ENCODE measurements at regions not wholly inside any gene's neighbourhood (a gene's known extent, or its start where the extent isn't known, plus 50 kb on each side); places are given as distances from the start of the nearest gene placed in this dataset.

DNA sequence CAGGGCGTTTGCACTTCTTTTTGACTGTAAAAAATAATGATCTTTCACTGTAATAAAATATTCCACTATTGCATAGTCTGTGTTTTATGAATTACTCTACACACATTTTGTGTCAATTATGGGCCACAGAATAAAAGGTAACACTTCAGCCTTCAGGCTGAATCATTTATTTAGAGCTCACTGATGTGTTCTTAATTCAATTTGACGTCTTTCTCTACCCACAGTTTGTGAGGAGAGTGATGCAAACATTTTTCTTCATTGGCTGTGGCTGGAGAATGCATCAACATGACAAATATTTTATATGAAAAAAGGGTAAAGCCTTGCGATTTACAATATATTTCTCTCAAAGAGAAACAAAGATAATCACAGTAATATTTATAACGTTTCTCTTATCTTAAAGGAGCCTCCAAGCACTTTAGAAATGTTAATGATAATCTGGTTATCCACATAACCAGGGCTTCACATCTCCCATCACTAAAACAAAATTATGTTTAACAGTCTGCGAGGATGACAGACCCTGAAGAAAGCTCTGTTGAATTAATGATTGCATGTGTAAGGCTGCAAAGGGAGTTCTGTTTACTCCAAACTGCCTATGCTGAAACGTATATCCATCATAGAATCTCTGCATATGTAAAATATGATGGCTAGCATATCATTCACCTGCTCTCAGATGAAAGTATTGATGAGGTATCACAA is 951.3 kb downstream of the ZPLD1 start:
- no peaks in the 10 kb centered on the region for H3K36me3 Mint-ChIP-seq (ENCODE audit: low read depth)
- H3K4me3 Mint-ChIP-seq = no peak overlapping the region
- no peak overlapping the region for H3K27ac Mint-ChIP-seq
- no peaks in the 10 kb centered on the region for H3K9me3 Mint-ChIP-seq
- H3K27me3 Mint-ChIP-seq = no peaks in the 10 kb centered on the region
- DNase-seq = no peak
- CTCF ChIA-PET = no interaction called here
- POLR2A ChIA-PET = no interaction called here
- H3K4me1 Mint-ChIP-seq = no peaks in the 10 kb centered on the region

DNA sequence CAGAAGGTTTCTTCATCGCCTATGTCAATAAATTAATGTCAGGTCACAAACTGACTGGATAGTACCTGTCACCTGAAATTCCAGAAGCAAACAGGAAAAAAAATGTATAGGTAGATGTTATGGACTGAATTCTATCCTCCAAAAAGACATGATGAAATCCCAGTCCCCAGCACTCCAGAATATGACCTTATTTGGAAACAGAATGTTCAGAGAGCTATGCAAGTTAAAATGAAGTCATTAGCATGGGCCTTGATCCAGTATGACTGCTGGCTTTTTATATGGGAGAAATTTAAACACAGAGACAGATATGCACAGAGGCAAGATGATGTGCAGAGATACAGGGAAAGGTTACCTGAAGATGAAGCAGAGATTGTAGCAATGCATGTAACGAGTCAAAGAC is 953.4 kb downstream of the ZPLD1 start:
- H3K4me3 Mint-ChIP-seq = no peak overlapping the region

DNA sequence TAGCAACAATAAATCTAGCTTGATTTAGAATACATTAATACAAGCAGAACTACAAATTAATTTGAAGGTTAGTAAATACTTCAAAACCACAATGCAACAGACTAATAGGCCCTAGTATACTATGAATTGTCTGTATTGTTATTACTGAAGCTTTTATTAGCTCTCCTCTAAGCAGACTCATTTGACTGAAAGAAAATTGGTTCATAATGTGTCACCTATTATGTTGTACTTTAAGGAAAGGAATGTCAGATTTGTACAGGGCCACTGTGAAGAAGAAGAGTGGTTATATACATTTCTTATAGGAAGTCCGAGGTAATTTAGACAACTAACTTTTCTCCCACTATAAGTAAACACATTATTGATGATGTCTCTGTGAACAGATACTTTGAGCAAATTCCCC is 954.5 kb downstream of the ZPLD1 start:
- Mint-ChIP-seq H3K36me3 (ENCODE audit: low read depth) (no peaks in the 10 kb centered on the region), H3K27me3 (no peaks in the 10 kb centered on the region), H3K4me1 (no peaks in the 10 kb centered on the region), H3K27ac (no peak overlapping the region), H3K4me3 (no peak overlapping the region), H3K9me3 (no peaks in the 10 kb centered on the region)
- POLR2A ChIA-PET = no interaction called here
- CTCF ChIA-PET = no interaction called here
- no peak for DNase-seq

More for the DNA sequence above, 953.4 kb downstream of the ZPLD1 start:
- CTCF ChIA-PET = no interaction called here
- Mint-ChIP-seq H3K9me3 (no peaks in the 10 kb centered on the region), H3K27ac (no peak overlapping the region), H3K36me3 (ENCODE audit: low read depth) (no peaks in the 10 kb centered on the region), H3K4me1 (no peaks in the 10 kb centered on the region), H3K27me3 (no peaks in the 10 kb centered on the region)
- POLR2A ChIA-PET = no interaction called here
- DNase-seq = no peak

DNA sequence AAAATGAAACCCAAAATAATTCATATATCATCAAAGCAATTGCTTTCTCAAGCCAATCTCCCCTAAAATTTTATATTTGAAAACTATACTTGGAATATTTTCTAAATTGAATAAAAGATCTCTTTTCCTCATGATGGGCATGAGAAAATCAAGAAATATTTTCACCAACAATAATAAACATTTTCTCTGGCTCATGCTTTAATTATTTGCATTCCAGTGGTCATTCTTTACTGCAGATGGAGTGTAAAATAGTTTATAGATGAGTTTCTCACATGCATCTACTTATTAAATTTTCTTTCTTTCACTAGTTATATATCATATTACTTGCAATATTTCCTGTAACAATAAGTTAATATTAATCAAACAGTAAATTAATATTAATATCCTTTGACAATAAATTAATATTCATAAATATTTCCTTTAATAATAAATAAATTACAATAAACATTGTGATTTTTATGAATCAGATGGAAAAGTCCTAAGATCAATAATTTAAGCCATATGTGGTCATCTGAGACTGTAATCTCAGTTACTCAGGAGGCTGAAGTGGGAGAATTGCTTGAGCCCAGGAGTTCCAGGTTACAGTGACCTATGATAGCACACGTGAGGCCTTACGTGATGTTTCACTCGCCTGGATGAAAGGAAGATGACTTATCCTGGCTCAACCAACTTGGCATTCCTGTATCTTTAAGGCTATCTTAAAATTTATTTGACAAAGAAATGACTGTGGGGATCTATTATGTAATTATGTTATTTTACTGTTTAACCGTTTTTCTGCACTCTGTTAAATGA is 958.8 kb downstream of the ZPLD1 start:
- CTCF ChIA-PET = no interaction called here
- Mint-ChIP-seq H3K36me3 (ENCODE audit: low read depth) (no peaks in the 10 kb centered on the region), H3K4me3 (no peak overlapping the region), H3K27me3 (no peaks in the 10 kb centered on the region), H3K27ac (no peak overlapping the region), H3K9me3 (no peaks in the 10 kb centered on the region), H3K4me1 (no peaks in the 10 kb centered on the region)
- no peak for DNase-seq
- POLR2A ChIA-PET = no interaction called here

DNA sequence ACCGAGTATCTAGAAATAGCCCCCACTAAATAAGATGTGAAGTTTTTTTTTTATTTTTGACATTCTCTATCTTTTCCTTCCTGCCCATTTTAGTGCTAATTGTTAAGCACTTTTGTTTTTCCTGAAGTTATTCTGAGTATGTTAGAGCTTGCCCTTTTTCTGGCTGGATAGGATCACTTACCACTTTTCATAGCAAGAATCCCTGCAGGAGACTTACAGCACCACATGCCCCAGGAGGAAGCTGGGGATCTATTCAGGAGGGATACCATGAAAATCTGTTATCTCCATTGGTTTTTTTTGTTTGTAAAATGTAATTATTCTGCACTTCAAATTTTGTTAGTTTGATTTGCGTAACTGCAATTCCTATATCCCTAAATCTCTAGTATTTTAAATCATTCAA is 968.4 kb downstream of the ZPLD1 start:
- CTCF ChIA-PET = no interaction called here
- no peak overlapping the region for H3K4me3 Mint-ChIP-seq

DNA sequence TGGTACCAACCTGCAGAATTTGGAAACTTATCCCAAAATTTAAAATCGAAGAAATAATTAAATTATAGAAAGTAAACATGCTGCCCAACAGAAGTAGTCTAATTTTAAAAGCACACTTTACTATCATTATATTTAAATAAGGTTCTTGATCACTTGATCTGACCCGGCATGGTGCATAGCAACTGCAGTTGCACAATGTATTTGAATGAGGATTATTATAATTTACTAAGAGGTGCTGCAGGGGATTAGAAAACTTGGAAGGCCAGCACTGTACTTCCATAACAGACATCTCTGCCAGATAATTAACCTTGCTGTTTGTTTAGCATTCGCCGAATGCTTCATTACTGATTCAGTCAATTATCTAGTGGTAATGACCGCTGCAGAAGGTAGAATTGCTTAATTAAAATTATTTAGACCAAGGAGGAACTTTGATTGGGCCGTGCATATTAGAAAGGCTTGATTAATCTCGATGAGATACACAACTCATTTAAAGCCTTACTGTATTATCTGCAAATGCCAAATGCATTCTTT is 971.6 kb downstream of the ZPLD1 start:
- Mint-ChIP-seq H3K4me1 (no peaks in the 10 kb centered on the region), H3K9me3 (no peaks in the 10 kb centered on the region), H3K4me3 (no peak overlapping the region), H3K27ac (no peak overlapping the region), H3K27me3 (no peaks in the 10 kb centered on the region), H3K36me3 (ENCODE audit: low read depth) (no peaks in the 10 kb centered on the region)
- CTCF ChIA-PET = no interaction called here
- DNase-seq = no peak
- POLR2A ChIA-PET = no interaction called here

More for the DNA sequence above, 968.4 kb downstream of the ZPLD1 start:
- POLR2A ChIA-PET = no interaction called here
- no peak for DNase-seq
- no peaks in the 10 kb centered on the region for H3K36me3 Mint-ChIP-seq (ENCODE audit: low read depth)
- H3K27ac Mint-ChIP-seq = no peak overlapping the region
- H3K4me1 Mint-ChIP-seq = no peaks in the 10 kb centered on the region
- H3K9me3 Mint-ChIP-seq = no peaks in the 10 kb centered on the region
- H3K27me3 Mint-ChIP-seq = no peaks in the 10 kb centered on the region

DNA sequence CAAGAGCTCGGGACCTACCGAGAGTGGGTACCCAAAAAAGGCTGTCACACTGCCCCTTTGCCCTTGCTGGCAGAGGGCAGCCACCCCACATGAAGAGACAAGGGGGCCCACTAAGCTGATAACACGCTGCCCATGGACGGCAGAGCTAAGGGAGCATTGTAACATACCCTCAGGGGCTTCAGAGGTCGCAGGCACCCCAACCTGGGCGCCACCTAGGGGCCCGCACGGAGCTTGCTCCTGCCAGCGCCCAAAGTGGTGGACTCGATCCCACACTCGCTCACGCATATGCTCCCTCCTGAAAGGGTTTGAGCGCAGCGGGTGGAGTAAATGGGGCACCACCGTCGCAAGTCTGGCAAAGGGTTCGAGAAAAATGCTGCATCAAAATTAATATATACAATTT is 975.4 kb downstream of the ZPLD1 start:
- no peaks in the 10 kb centered on the region for H3K36me3 Mint-ChIP-seq (ENCODE audit: low read depth)
- H3K4me3 Mint-ChIP-seq = no peak overlapping the region
- no peaks in the 10 kb centered on the region for H3K27me3 Mint-ChIP-seq
- ChIA-PET CTCF (no interaction called here), POLR2A (no interaction called here)
- no peaks in the 10 kb centered on the region for H3K4me1 Mint-ChIP-seq
- no peak for DNase-seq
- no peaks in the 10 kb centered on the region for H3K9me3 Mint-ChIP-seq
- H3K27ac Mint-ChIP-seq = no peak overlapping the region

DNA sequence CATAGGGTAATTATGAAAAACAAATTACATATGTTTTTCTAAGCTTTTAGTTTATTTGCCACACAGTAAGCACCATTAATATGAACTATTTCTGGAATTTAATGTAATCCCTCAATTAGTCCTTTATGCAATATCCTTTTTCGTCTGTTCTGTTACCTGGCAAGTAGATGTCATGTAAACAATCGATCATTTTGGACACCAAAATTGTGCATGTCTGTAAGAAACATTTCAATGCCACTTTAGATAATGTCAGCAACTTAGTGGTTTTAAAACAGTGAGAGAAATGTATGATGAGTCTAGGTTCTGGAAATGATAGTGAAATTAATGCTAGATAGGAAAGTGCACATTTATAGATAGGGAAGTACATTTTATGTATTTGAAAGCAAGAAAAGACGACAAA is 986.6 kb downstream of the ZPLD1 start:
- H3K27ac Mint-ChIP-seq = no peak overlapping the region
- ChIA-PET POLR2A (no interaction called here), CTCF (no interaction called here)
- H3K4me1 Mint-ChIP-seq = no peaks in the 10 kb centered on the region
- no peaks in the 10 kb centered on the region for H3K36me3 Mint-ChIP-seq (ENCODE audit: low read depth)
- no peaks in the 10 kb centered on the region for H3K9me3 Mint-ChIP-seq
- no peak overlapping the region for H3K4me3 Mint-ChIP-seq
- no peaks in the 10 kb centered on the region for H3K27me3 Mint-ChIP-seq
- DNase-seq = no peak

DNA sequence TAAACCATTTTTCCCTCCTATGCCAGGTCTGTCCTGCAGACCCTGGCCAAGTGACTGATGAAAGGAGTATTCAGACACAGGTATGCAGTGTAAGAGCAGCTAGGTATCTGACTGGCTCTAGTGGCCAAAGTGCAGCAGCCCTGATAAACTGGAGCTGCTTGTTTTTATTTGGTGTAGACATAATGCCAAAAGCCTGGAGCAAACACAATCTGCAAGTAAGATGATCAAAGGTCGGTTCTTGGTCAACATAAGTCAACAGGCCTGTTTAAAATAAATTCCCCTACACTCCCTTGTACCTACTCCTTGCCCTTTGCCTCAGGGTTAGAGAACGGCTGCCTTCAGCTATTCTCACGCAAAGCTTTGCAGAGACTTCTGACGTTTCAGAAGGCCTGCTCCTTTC is 1003.1 kb downstream of the ZPLD1 start:
- no peak overlapping the region for H3K4me3 Mint-ChIP-seq
- H3K36me3 Mint-ChIP-seq (ENCODE audit: low read depth) = no peaks in the 10 kb centered on the region
- no peaks in the 10 kb centered on the region for H3K27me3 Mint-ChIP-seq
- H3K9me3 Mint-ChIP-seq = peaks cover 10% of the 10 kb centered on the region
- no peak for DNase-seq
- H3K4me1 Mint-ChIP-seq = no peaks in the 10 kb centered on the region
- CTCF ChIA-PET = no interaction called here
- H3K27ac Mint-ChIP-seq = no peak overlapping the region
- POLR2A ChIA-PET = no interaction called here

DNA sequence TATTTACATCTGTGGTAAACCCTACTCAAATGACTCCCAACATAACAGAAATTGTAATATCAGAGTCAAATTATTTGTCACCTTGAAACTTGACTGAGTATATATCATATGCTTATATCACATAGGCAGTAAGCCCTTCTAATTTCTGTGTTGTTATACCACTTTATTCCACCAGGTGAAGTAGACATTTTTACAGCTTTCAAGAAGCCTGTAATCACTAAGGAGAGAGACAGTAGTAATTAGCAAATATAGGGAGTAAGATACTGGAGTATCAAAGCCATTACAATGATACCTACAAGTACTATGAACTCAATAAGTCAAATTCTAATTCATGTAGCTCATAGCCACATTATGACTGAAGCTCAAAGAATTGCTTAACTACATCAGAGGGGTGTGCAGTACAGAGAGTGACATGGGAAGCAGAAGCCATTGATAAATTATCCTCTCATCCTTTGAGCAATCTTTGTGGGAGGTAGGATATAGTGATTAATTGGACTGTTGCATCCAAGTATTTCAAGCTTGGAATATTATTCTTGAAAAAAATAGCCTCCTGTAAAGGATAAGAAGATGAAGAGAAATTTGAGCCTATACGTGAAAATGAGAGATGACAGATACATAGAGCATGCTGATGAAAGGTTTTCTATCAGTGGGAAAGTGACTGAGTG is 1005.9 kb downstream of the ZPLD1 start:
- ChIA-PET POLR2A (no interaction called here), CTCF (no interaction called here)
- Mint-ChIP-seq H3K27me3 (no peaks in the 10 kb centered on the region), H3K4me3 (no peak overlapping the region), H3K36me3 (ENCODE audit: low read depth) (no peaks in the 10 kb centered on the region), H3K9me3 (peaks cover 8% of the 10 kb centered on the region), H3K27ac (no peak overlapping the region), H3K4me1 (no peaks in the 10 kb centered on the region)
- no peak for DNase-seq

DNA sequence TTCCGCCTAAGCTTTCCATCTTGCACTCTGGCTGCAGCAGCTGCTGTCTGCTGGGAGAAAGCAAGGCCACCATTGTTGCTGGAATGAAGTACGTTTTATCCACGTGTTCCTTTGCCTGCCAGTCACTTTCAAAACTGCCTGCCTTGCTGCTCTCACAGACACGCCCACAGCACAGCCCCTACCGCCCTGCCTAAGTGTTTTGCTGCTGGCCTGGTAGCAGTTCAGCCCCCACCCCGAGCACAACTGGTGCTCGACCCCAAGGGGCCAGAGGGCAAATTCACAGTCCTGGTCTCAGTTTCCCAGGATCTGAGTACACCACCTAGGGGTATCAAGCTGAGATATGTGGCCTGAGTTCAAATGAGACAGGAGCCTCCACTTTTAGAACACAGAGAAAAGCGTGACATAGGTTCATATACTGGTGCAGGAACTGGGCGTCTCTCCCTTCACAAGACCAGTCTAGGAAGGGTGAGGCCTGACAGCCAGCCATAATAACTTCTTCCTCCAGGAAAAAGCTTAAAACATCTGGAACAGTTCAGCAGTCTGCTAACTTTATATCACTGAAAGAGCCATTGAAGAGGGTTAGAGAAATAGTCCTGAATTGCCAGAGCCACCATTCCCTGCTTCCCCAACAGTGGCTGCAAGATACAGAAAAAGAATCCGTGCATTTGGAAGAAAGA is 1012.3 kb downstream of the ZPLD1 start:
- CTCF ChIA-PET = no interaction called here
- no peak overlapping the region for H3K27ac Mint-ChIP-seq

DNA sequence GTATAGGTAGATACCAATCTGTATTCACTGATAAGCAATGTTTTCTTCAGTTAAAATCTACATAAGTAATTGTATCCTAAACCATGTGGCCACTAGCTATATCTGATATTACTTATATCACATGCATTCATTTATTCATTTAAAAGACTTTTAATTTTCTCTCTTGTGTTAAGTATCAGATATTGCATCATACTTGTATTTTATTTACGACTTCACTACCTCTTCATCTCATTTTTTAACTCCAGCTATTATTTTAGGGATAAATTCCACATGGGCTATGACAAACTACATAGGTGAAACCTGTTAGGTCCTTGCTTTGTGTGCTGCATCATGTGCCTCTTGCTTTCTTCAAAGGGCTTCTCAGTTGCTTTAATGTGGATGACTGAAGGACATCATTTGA is 1018.3 kb downstream of the ZPLD1 start:
- H3K4me3 Mint-ChIP-seq = no peak overlapping the region
- H3K4me1 Mint-ChIP-seq = no peaks in the 10 kb centered on the region
- POLR2A ChIA-PET = no interaction called here

More for the DNA sequence above, 1012.3 kb downstream of the ZPLD1 start:
- Mint-ChIP-seq H3K9me3 (peaks cover 3% of the 10 kb centered on the region), H3K36me3 (ENCODE audit: low read depth) (no peaks in the 10 kb centered on the region), H3K4me1 (no peaks in the 10 kb centered on the region), H3K4me3 (no peak overlapping the region), H3K27me3 (no peaks in the 10 kb centered on the region)
- POLR2A ChIA-PET = no interaction called here
- DNase-seq = no peak

DNA sequence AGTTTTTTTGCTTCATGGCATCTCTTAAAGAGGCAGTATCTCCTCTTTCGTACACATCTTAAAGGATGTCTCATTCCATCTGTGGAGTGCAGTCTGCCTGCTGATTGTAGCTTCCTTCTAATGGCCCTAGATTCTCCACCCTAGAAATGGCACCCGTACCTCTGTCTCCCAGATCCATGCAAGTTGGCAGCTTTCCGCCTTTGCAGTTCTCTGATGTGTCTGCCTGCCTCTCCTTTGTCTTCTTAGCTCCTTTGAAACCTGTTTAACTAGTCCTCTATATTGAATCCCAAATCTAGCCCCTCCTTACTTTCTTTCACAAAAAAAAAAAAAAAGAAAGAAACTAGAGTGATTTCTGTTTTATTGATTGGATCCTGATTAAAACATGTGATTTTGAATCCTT is 1025.0 kb downstream of the ZPLD1 start:
- Mint-ChIP-seq H3K27ac (no peak overlapping the region), H3K36me3 (ENCODE audit: low read depth) (no peaks in the 10 kb centered on the region), H3K4me1 (no peaks in the 10 kb centered on the region), H3K4me3 (no peak overlapping the region), H3K27me3 (no peaks in the 10 kb centered on the region), H3K9me3 (peaks cover 2% of the 10 kb centered on the region)
- ChIA-PET POLR2A (no interaction called here), CTCF (no interaction called here)
- no peak for DNase-seq

More for the DNA sequence above, 1018.3 kb downstream of the ZPLD1 start:
- Mint-ChIP-seq H3K9me3 (no peaks in the 10 kb centered on the region), H3K36me3 (ENCODE audit: low read depth) (no peaks in the 10 kb centered on the region), H3K27me3 (no peaks in the 10 kb centered on the region), H3K27ac (no peak overlapping the region)
- CTCF ChIA-PET = no interaction called here
- DNase-seq = no peak

Data from activated CD4-positive, alpha-beta T cell treated with anti-CD3 and anti-CD28 coated beads, Interleukin-2, amount 10 ng/mL, durations not matched to agents 7 days and 5 days (primary cell).